Esophagus squamous epithelium (tissue), 4 donors: ENCODE measurements at regions not wholly inside any gene's neighbourhood (a gene's known extent, or its start where the extent isn't known, plus 50 kb on each side); places are given as distances from the start of the nearest gene placed in this dataset.

Experiments used
- POLR2A ChIP-seq, 4 donors: fragments of 450-650 bp; IDR thresholded peaks; one replicate each; pipeline ENCODE4 v1.6.1; 2017; ENCODE audit warnings: antibody characterized with exemption in 4 of 4, mild to moderate bottlenecking in 4 of 4, moderate library complexity in 3 of 4
- TF ChIP-seq, protein P1 (sequence below), 6 experiments: fragments of 450-650 bp in 4 of 6; fragments of 200-600 bp in 2 of 6; sonication (generic) in 2 of 6; IDR thresholded peaks; one replicate each; pipeline ENCODE4 v1.5.1; 2016 to 2019; ENCODE audit warnings: antibody characterized with exemption in 6 of 6, mild to moderate bottlenecking in 4 of 6, moderate library complexity in 4 of 6

GRCh38 chr20:24366336-24367004 lies 103.0 kb upstream of the SYNDIG1 start:
- no peak for TF ChIP-seq POLR2A (IDR thresholded peaks at IDR 0.05)
- TF ChIP-seq, protein P1, sequence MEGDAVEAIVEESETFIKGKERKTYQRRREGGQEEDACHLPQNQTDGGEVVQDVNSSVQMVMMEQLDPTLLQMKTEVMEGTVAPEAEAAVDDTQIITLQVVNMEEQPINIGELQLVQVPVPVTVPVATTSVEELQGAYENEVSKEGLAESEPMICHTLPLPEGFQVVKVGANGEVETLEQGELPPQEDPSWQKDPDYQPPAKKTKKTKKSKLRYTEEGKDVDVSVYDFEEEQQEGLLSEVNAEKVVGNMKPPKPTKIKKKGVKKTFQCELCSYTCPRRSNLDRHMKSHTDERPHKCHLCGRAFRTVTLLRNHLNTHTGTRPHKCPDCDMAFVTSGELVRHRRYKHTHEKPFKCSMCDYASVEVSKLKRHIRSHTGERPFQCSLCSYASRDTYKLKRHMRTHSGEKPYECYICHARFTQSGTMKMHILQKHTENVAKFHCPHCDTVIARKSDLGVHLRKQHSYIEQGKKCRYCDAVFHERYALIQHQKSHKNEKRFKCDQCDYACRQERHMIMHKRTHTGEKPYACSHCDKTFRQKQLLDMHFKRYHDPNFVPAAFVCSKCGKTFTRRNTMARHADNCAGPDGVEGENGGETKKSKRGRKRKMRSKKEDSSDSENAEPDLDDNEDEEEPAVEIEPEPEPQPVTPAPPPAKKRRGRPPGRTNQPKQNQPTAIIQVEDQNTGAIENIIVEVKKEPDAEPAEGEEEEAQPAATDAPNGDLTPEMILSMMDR (IDR thresholded peaks at IDR 0.05), result no peak
